ENCODE measurements at regions not wholly inside any gene's neighbourhood (a gene's known extent, or its start where the extent isn't known, plus 50 kb on each side); places are given as distances from the start of the nearest gene placed in this dataset.

GRCh38 chr5:3352711-3353110, 242.9 kb upstream of the IRX1 start:
- Histone ChIP-seq H2AFZ (ENCODE audit: low read depth) (no peak overlapping the region), H3K36me3 (replicated peaks in 1 of 2; ENCODE audit: control insufficient read depth in 1 of 2, insufficient read depth in 2 of 2, low read length in 1 of 2) (no peaks in the 10 kb centered on the region), H3K9ac (no peak overlapping the region), H3F3A (replicated peaks; ENCODE audit: insufficient read depth) (no peaks in the 10 kb centered on the region), H3K4me1 (ENCODE audit: control insufficient read depth in 1 of 2, insufficient read depth in 2 of 2, low read depth in 1 of 2, low read length in 1 of 2) (no peaks in the 10 kb centered on the region), H3K9me3 (no peaks in the 10 kb centered on the region), H3K4me2 (no peak overlapping the region), H3K4me3 (ENCODE audit: low read depth in 2 of 2, low read length in 1 of 2) (no peak overlapping the region), H3K27me3 (ENCODE audit: insufficient read depth) (peaks cover 5% of the 10 kb centered on the region; the same call in 1 of the 2 replicates), H4K20me1 (ENCODE audit: insufficient read depth) (no peaks in the 10 kb centered on the region), H3K79me2 (ENCODE audit: insufficient read depth) (no peaks in the 10 kb centered on the region), H3K27ac (ENCODE audit: low read depth in 2 of 2, low read length in 1 of 2) (no peak overlapping the region), H3K9me2 (no peaks in the 10 kb centered on the region)
- WGBS (ENCODE audit: low lambda C conversion rate): under 1% methylated on average over 8 of the region's 8 CpGs
- no peak for TF ChIP-seq PBX3 (IDR thresholded peaks at IDR 0.05)
- TF ChIP-seq POLR2AphosphoS5 (IDR thresholded peaks at IDR 0.05; ENCODE audit: low read depth, low read length): no peak
- no peak for TF ChIP-seq TAF1 (IDR thresholded peaks at IDR 0.05; ENCODE audit: borderline replicate concordance, low read depth, low read length)
- no peak for TF ChIP-seq SMC3 (IDR thresholded peaks at IDR 0.05; ENCODE audit: low read depth, low read length)
- TF ChIP-seq, protein P1, sequence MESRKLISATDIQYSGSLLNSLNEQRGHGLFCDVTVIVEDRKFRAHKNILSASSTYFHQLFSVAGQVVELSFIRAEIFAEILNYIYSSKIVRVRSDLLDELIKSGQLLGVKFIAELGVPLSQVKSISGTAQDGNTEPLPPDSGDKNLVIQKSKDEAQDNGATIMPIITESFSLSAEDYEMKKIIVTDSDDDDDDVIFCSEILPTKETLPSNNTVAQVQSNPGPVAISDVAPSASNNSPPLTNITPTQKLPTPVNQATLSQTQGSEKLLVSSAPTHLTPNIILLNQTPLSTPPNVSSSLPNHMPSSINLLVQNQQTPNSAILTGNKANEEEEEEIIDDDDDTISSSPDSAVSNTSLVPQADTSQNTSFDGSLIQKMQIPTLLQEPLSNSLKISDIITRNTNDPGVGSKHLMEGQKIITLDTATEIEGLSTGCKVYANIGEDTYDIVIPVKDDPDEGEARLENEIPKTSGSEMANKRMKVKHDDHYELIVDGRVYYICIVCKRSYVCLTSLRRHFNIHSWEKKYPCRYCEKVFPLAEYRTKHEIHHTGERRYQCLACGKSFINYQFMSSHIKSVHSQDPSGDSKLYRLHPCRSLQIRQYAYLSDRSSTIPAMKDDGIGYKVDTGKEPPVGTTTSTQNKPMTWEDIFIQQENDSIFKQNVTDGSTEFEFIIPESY (IDR thresholded peaks at IDR 0.05; ENCODE audit: borderline replicate concordance, low read depth): no peak
- TF ChIP-seq NFIC (IDR thresholded peaks at IDR 0.05; ENCODE audit: borderline replicate concordance): no peak
- no peak for TF ChIP-seq MEF2A (IDR thresholded peaks at IDR 0.05; ENCODE audit: borderline replicate concordance, low read depth)
- no peak for TF ChIP-seq RFX5 (IDR thresholded peaks at IDR 0.05; ENCODE audit: low read length)
- TF ChIP-seq TCF12 (IDR thresholded peaks at IDR 0.05): no peak
- no peak for TF ChIP-seq GATA2 (CRISPR knock-in tag; IDR thresholded peaks at IDR 0.05)
- CTCF ChIA-PET: no interaction called here
- DNase-seq: no peak
- POLR2A ChIA-PET: no interaction called here

DNA sequence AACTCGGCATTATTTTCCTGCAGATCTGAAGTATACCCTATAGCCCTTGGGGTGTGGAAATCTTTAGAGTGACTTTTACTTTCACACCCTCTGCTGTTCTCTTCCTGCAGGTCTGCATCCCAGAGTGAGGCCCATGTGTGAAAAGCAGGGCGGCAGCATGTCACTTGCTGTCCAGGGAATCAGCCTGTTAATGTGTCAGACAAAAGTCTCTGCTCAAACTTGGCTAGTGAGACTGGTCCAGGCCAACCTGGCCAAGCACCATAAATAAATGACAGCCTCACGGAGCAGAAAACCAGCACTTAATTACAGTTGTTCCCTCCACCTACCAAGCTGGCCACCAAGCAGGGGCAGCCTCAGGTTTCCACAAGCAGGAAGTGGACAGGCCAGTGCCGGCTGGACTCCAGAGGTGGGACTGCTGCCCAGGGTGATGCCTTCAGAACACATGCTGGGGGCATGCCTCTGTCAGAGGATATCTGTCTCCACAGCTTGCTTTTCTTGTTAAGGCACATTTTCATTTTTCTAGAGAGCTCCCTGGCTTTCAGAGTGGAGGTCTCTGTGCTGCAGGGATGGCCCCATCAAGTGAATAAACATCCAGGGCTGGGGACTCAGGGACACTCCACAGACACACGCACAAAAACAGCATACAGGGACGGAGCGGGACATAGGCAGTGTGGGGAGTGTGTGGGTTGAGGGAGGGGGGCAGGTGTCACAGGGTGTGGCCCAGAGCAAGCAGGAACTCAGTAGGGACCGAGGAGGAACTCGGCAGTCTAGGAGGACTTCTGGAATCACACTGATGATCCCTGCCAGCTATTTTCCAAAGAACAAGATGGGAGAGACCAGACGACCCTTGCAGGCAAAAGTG, 243.8 kb upstream of the IRX1 start:
- Histone ChIP-seq H3K27ac (ENCODE audit: low read depth in 2 of 2, low read length in 1 of 2) (no peak overlapping the region), H3F3A (replicated peaks; ENCODE audit: insufficient read depth) (no peaks in the 10 kb centered on the region), H2AFZ (ENCODE audit: low read depth) (no peak overlapping the region), H3K9me2 (no peaks in the 10 kb centered on the region), H3K9ac (no peak overlapping the region), H3K4me1 (ENCODE audit: control insufficient read depth in 1 of 2, insufficient read depth in 2 of 2, low read depth in 1 of 2, low read length in 1 of 2) (no peaks in the 10 kb centered on the region), H3K4me3 (ENCODE audit: low read depth in 2 of 2, low read length in 1 of 2) (no peak overlapping the region), H3K4me2 (no peak overlapping the region), H3K79me2 (ENCODE audit: insufficient read depth) (no peaks in the 10 kb centered on the region), H3K9me3 (no peaks in the 10 kb centered on the region), H3K36me3 (replicated peaks in 1 of 2; ENCODE audit: control insufficient read depth in 1 of 2, insufficient read depth in 2 of 2, low read length in 1 of 2) (no peaks in the 10 kb centered on the region), H4K20me1 (ENCODE audit: insufficient read depth) (no peaks in the 10 kb centered on the region), H3K27me3 (ENCODE audit: insufficient read depth) (peaks cover 5% of the 10 kb centered on the region; the same call in 1 of the 2 replicates)
- POLR2A ChIA-PET: no interaction called here
- under 1% methylated on average over 9 of the region's 10 CpGs for WGBS (ENCODE audit: low lambda C conversion rate)
- TF ChIP-seq MAX (IDR thresholded peaks at IDR 0.05; ENCODE audit: low read depth) (no peak), FOSL2 (IDR thresholded peaks at IDR 0.05; ENCODE audit: borderline replicate concordance, low read depth) (no peak), EP300 (IDR thresholded peaks at IDR 0.05; ENCODE audit: borderline replicate concordance in 1 of 2, low read depth in 1 of 2, low read length in 1 of 2) (no peak), RCOR1 (IDR thresholded peaks at IDR 0.05; ENCODE audit: low read length) (no peak)
- CTCF ChIA-PET: no interaction called here
- DNase-seq: no peak
